Superior temporal gyrus (tissue), 1 donor: ENCODE measurements at regions not wholly inside any gene's neighbourhood (a gene's known extent, or its start where the extent isn't known, plus 50 kb on each side); places are given as distances from the start of the nearest gene placed in this dataset.
A peak's percentile ranks its signal among the peaks of the same experiment; 100 is the strongest.
"Not testable (repeated sequence)": the region's sequence is repeated elsewhere in the genome, so short reads cannot be mapped to it uniquely, and the experiment has no call there.

ENCODE experiments used
- DNase-seq: peaks from one replicate; pipeline ENCODE4 v3.0.0-alpha.2; 2016; ENCODE audit errors: extremely low spot score

GRCh38 chr20:53872561-53873229 lies 197.7 kb downstream of the BCAS1 start:
- no peak for DNase-seq

GRCh38 chr20:53872081-53872541 lies 198.3 kb downstream of the BCAS1 start:
- DNase-seq = no peak

DNA sequence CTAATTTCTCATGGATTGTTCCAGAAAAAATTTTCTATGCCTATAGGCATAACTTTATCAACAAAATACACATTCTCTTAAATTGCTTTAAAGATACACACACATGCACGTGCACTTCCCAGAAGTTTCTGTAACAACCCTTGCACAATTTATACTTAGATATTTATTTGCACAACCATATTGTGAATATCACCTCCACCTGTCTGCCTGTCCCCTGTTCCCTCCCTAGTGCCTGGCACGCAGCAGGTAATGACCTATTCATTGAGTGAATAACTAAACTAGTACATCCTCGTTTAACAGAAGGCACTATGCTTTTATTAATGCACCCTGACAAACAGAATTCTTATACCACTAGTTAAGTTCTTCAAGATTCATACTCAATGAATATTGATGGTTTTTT lies 198.9 kb downstream of the BCAS1 start:
- DNase-seq = no peak

DNA sequence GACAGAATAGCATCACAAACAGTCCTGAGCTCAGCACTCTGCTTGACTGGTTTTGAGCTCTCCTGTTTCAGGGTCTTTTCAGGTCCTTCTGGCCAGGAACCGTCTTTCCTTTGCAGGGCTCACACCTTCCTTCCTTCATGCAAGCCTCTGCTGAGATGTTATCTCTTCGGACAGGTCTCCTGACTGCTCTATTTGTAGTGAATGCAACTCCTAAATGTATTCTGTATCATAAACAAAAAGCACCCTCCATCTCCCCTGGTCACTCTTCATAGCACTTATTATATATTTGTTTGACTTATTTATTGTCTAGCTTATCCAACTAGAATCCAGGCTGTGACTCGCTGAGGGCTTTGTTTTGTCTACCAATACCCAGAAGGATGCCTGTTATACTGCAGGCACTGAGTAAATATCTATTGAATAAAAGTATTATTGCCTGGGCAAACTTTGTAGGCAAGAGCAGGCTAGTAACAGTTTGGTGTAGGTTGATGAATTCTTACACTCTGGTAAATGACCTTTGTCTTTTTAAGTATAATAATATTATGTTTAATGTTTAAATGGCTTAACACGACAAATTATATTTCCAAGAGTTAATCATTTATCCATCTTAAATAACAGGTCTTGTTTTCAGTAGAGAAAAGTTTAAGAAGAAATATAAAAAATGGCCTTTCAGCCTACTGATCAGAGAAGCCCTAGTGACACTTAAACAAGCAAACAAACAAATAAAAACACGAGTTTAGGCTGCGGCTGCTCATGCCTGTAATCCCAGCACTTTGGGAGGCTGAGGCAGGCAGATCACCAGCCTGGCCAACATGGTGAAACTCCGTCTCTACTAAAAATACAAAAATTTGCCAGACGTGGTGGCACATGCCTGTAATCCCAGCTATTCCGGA lies 199.7 kb downstream of the BCAS1 start:
- no peak for DNase-seq

- peak; percentile 39 for DNase-seq
Observed at GRCh38 chr20:53869466-53870258, 200.7 kb downstream of the BCAS1 start.

DNA sequence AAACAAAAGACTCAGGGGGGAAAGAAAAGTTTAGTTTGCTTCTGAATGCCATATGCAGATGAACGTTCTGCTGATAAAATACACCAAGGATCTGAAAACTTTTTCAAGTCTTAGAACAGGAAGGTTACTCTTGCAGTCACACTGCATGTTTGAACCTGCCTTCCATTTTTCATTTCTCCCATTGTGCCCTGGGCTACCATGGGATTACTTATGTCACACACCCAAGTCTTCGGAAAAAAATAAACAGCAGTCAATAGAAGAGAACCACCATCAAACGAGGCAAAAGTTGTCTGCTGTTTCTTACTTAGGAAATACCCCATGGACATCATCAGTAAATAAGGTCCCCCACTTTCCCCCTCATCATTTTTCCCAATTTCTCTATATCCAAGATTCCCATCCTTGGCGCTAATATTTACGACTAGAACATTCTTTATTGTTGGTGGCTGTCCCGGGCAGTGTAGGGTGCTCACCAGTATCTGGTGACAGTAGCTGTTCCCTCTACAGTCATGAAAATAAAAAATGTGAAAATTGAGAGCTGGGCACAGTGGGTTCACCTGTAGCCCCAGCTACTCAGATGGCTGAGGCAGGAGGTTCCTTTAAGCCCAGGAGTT lies 202.5 kb downstream of the BCAS1 start:
- DNase-seq = no peak

DNA sequence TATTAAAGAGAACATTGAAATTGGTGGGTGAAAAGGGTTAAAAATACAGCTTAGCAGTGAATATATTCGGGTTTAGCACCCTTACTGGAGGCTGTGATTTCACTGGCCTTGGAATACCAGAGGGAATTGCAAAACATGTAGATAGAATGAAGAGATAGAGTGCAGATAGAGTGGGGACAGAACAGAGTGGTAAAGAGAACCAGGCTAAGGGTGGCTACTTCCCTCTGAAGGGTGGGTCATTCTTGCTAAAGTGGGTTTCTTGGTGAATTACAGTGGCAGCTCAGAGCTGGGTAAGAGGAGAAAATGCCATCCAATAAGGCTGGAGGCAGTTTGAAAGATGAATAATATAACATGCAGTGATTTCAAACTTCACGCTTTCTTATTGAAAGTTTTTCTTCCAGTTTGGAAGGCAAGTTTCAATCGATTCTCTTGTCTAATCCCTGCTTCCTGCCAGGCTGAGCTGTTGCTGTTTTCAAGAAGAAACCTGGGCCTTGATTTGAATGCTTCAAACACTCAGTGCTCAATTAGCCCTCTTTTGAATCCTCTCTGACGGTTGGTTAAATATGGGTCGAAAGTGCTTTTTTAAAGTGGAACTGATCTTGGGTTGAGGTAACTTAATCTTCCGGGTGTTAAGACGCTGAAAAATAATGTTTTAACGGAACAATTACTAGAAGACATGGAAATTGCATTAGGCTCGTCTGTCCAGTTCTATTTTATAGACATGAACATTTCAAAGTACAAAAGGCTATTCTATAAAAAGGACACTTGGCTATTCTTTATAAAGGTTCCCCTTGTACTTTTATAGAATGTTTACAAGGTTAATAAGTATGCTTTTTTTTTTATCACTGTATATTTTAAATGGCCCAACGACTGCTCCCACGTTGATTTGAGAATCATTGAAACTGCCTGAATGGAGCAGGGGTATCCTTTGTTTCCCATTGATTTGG lies 203.3 kb downstream of the BCAS1 start:
- no peak for DNase-seq

DNA sequence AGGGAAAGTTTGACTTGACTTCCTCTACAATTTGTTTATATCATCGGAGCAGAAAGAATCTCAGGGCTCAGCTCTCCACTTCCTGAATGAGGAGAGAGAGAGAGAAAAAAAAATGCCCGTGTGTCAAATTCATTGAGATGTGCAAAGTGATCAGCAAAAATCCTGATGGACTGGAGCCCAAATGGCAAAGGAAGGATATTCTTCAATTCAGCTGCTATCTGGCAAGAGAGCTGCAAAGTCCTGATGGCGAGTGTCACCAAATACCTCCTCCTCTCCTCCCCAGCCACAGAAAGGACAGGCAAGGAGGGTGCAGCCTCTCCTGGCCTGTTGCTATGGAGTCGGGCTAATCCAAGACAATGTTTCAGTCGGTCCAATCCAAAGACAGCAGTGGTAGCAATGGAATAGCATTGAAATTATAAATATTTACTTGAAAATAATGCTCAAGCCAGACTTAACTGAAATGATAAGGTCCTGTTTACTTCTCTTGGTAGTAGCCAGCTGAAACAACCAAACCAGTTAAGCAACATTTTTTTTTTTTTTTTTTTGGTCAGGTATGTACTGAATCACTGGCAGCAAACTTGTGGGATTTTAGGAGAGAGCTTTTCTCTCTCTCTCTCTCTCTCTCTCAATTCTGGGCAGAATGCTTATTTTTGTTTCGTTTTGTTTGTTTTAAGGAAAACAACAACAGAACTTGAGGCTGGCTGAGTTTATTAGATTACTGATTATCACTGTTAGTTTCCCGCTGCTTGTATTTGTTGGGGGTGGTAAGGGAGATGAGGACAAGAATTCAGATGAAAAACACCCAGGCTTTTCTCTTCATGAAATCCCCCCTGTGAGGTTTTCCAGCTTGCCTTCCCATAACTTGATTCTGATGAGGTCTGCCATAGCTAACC lies 204.2 kb downstream of the BCAS1 start:
- no peak for DNase-seq

GRCh38 chr20:53864765-53865683 lies 205.4 kb downstream of the BCAS1 start:
- DNase-seq = not testable (repeated sequence)

DNA sequence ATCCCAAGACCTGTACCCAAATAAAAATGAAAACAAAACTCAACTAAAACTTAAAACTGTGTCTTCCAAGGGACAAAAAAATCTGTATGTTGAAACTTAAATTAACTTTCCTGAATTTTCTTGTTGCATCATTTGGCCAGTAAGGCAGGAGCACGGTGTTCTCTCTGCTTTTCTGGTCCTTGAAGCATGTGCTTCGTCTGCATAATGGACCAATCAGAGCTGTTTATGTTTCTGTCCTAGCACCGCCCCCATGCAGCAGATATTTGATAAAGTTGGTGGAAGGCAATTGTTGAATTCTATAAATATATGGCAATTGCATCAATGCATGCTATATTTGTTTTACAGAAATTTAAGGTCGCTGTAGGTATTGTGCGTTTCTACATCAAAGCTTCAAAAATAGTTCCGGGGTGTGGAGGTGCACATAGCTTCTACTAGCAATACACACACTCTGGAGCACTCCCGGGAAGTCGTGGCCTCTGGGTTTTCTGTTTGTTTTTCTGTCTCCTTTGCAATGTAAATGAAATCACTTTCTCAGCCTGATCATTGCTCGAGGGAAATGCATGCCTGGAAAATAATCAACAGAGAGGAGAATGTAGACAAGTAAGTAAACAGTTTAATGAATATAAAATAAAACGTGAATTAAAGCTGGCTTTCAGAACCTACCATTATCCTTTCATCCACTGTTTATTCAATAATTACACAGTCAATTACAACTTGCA lies 206.3 kb downstream of the BCAS1 start:
- DNase-seq = not testable (repeated sequence)

DNA sequence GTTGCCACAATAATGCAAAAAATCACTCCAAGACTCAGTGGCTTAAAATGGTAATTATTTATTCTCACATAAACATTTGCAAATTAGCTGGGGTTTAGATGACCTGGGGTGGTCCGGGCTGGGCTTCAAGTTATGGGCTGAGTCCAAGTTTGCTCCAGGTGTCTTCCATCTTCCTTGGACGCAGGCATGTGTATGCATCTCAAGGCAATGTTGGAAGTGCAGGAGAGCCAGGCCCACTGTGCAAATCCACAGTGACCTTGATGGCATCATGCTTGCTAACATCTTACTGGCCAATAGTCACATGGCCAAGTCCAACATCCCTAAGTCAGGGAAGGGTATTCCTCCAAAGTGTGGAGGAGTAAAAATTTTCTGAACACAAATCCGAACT lies 206.9 kb downstream of the BCAS1 start:
- not testable (repeated sequence) for DNase-seq

GRCh38 chr20:53863039-53863438 lies 207.4 kb downstream of the BCAS1 start:
- DNase-seq = not testable (repeated sequence)

- DNase-seq = not testable (repeated sequence)
Observed at GRCh38 chr20:53862490-53862889, 207.9 kb downstream of the BCAS1 start.

GRCh38 chr20:53862136-53862397 lies 208.3 kb downstream of the BCAS1 start:
- not testable (repeated sequence) for DNase-seq

GRCh38 chr20:53859684-53860083 lies 210.7 kb downstream of the BCAS1 start:
- DNase-seq = no peak

- DNase-seq = not testable (repeated sequence)
Observed at GRCh38 chr20:53859009-53859408, 211.4 kb downstream of the BCAS1 start.

- DNase-seq = not testable (repeated sequence)
Observed at GRCh38 chr20:53858516-53858915, 211.9 kb downstream of the BCAS1 start.

DNA sequence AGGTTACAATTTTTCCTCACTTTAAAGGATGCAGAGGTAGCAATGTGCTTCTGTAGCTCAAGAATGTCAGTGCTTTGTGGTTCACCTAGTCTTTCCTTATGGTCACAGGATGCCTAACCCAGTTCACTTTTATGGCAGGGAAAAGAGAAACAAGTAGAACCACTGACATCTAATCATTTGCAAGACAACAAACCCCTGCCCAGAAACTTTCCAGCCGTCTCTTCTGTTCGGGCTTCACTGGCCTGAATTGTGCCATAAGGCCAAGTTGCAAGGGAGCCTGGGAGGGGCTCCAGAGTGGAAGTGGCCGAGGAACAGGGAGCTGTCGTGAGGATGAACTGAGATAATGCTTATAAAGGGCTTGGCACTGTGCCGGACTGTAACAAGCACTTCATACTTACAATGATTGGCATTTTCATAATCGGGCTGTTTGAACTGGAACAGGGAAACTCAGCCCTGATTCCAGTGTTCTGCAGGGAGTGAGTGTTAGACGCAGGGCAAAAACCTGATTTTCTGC lies 212.6 kb downstream of the BCAS1 start:
- no peak for DNase-seq
